AML-193 (cell line): ENCODE measurements at regions not wholly inside any gene's neighbourhood (a gene's known extent, or its start where the extent isn't known, plus 50 kb on each side); places are given as distances from the start of the nearest gene placed in this dataset.
"Not testable (repeated sequence)": the region's sequence is repeated elsewhere in the genome, so short reads cannot be mapped to it uniquely, and the experiment has no call there.

Experiments
- DNase-seq, 2 experiments: peaks; one replicate each; lab custom pipeline; 2025; lab: John Stamatoyannopoulos, UW

DNA sequence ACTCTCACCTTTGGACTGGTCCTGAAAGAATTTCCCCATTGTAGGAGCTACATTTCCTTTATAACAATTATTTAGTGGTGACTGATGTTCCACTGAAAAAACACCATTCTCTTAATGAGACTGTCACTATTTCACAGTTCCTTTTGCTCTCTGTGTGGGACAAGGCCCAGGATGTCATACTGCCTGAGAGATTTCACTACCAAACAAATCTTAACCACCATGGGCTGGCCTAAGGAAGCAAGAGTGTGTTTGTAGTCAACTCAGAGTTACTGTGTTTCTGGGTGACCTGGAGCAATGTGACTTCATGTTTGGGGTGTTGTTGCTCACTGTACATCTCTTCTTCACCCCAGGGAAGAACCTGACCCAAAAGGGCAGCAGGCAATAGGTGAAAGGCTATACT, 50.1 kb upstream of the ZNF608 start:
- no peak for DNase-seq

DNA sequence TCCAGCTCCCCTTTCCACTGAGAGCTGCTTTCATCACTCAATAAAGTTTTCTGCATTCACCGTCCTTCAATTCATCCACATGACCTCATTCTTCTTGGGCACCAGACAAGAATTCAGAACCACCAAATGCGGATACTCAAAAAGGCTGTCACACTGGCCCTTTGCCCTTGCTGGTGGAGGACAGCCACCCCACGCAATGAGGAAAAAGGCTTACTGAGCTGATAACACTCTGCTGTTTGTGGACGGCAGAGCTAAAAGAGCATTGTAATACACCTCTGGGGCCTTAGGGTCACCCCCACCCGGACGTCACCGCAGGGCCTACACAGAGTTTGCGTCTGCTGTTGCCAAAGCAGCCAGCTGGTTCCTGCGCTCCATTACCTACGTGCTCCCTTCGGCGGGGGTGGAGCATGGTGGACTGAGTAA, 51.2 kb upstream of the ZNF608 start:
- no peak for DNase-seq

DNA sequence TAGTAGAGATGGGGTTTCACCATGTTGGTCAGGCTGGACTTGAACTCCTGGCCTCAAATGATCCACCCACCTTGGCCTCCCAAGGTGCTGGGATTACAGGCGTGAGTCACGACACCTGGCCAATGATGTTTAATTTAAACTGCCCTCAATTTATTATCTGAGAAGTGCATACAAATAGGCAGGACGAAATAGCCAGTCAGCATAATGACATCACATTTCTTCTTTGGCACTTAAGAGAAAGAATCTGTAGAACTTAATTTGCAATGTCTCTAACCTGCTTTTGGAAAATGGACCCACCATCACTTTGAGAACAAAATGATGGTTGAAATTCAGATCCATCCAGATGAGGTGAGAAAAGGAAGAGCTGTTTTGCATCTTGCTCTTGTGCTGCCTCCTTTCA, 52.5 kb upstream of the ZNF608 start:
- no peak for DNase-seq

DNA sequence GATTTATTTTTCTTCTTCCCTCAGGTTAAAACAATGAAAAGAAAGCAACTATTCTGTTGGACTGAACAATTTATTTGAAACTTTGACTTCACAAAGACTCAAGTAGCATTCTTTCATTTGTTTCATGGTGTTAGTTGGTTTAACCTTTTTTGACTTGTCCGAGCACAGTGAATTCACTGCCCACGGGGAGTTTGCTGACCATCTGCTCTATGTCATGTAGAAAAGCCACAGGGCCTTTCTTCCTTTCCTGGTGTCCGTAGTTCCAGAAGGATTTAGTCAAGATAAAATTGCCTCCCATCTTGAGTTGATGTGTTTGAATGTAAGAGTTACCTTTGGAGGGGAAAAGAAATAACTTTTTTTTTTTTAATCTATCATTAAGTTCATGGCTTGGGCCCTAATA, 55.1 kb upstream of the ZNF608 start:
- no peak for DNase-seq

DNA sequence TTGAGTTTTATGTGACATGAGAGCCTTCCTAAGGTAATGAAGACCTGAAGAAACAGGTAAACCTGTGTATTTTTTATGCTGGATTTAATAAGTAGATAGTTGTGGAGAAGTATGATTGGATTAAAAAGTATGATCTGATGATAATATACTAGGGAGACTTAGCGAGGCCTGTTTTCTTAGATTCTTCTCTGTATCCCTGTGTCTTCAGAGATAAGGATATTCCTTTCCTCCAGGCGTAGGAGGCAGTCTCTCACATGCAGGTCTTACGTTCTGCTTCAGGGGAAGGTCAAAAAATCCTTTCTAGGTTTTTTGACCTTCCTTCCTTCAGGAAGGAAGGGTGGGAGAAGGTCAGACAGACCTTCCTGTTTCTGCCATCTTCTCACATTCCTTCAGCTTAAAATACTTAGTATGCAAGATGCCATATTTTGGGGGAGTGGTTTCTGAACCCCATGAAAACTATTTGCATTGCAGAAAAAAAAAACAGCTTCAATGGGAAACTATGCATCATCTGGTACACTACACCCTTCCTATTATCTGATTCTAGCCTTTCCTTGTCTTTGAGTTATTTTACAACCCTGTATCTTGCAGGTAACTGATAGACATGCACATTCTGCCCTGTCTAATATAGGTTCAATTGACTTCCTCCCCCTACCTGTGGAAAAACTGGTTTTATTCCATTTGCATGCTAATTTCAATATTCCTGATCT, 57.3 kb upstream of the ZNF608 start:
- no peak for DNase-seq

DNA sequence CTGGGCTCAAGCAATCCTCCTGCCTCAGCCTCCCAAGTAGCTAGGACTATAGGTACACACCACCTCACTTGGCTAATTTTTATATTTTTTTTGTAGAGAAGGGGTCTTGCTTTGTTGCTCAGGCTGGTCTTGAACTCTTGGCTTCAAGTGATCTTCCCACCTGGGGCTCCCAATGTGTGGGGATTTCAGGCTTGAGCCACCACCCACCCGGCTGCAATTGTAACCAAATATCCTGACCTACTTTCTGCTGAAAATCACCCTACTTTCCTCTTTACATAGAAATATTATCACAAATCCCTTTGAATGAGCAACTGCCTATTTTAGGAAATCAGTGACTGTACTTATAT, 59.6 kb upstream of the ZNF608 start:
- no peak for DNase-seq

DNA sequence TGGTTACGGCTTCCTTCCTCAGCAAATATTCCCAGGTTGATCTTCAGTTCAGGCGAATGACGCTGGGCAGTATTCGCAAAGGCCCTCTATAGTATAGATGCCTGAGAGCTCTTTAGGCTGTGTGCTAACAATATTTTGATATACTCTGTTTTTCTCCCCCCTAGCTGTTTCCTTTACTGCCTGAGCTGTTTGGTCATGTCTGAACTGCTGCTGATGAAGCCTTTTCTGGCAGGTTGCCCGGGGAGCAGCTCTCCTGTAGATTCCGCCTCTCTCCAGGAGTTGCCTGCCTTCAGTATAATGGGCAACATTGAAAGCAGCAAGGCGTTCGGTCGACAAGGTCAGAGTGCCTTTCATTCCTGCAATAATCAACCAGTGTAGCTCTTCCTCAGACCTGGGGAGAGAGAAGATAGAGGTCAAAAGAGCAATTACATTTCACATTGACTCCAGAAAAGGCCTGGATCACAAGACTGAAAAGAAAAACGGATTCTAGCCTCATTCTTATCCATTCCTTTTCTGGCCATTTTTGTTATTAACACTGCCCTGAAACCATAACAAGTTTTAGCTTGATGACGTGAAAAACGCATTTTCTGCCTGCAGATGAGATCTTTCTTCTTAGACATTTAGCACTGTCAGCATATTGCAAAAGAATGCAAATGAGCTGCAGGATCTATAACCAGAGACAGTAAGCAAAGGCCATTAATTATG, 60.1 kb upstream of the ZNF608 start:
- no peak for DNase-seq

DNA sequence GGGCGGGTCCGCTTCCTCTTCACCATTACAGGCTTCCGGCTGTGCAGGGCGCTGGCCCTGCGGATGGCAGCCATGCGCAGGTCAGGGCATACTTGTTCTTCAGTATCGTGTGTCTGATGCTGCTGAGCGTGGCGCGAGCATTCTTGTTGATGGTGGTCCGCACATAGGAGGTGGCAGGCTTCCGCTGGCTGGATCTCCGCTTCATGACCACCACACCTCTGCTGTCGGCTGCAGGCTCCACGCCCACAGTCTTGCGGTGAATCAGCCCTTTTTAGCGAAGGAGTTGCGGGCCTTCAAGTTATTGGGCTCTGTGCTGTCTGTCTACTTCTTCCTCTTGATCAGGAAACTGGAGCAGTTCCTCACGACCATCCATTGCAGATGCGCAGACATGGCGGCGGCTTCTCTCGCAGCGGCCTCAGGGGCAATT, 62.4 kb upstream of the ZNF608 start:
- DNase-seq = no peak

DNA sequence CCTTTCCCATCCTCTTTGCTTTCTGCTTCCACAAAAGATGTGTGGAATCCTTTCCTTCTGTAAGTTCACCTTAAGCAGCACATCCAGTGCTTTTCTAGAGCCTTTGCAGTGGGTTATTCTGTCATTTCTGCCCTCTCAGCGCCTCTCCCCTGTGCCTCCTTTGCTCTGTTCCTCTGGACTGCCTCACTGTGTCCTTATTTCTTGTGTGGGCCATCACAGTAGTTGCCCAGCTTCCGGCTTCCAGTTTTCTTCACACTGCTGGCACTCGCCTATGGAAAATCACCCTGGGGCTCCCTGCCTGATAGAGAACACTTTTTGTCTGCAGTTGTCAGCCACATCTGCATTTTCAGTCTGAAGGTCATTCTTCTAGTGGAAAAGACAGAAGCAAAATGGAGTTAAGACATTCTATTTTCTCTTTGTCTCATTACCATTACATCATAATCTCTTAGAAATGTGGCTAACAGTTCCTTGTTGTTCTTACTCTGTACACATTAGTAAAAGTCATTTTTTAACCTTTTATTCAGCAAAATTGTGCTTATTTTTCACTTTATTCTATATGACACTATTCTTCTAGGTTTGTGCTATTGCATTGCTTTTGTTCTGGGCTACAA, 64.1 kb upstream of the ZNF608 start:
- DNase-seq = no peak

DNA sequence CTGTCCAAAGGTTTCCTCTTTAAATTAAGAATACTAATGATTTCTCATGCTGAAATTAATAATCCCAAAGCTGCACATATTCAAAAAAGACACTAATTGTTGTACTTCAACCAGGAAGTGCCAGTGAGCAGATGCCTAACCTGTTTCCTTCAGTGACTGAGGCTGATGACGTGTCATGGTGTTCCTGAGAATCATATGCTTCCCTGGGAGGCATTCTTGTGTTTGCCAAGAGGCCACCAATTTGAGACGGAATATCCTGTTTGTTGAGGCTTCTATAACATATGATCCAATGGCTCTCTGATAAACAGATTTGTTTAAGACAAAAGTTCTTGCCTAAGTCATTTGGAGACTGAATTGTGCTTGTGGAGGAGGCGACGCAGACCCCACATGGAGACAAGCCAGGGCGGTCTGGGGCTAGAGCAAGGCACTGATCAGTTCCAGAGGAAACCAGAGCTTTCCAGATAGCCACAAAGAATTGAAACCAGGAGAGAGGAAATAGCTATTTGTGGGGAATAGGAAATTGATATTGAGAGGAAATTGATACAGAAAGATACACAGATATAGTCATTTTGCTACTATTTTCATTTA, 66.4 kb upstream of the ZNF608 start:
- DNase-seq = no peak

DNA sequence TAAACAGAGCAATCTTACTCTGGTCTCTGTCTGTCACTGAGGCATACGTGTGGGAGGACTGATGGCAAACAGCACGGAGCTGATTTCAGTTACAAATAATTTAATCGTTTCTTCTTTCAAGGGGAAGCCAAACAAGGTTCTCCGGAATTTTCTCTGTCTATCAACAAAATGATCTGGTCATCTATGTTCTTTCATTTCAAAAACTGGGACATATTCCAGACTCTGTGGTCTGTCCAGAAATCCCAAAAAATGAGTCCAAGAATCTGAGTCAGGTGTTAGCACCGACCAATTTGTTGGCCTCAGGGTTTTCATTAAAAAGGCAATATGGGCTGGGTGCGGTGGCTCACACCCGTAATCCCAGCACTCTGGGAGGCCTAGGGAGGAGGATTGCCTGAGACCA, 69.9 kb upstream of the ZNF608 start:
- DNase-seq = no peak

DNA sequence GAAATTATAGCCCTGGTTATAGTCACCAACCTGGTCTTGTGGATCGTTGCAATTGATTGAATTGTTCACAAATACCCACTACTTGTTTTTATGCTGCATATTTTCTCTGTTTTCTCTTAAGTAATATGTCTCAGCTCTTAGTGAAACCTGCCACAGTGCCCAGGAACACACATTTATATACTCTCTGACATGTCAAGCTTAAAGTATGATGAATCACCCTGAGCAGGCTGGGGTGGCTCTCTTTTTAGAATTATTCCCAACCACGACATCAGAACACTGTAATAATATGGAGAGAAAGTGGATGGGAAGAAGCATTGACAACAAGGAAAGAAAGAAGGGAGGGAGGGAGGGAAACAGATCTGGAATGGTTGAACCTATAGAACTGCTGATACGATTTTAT, 72.8 kb upstream of the ZNF608 start:
- DNase-seq = no peak

DNA sequence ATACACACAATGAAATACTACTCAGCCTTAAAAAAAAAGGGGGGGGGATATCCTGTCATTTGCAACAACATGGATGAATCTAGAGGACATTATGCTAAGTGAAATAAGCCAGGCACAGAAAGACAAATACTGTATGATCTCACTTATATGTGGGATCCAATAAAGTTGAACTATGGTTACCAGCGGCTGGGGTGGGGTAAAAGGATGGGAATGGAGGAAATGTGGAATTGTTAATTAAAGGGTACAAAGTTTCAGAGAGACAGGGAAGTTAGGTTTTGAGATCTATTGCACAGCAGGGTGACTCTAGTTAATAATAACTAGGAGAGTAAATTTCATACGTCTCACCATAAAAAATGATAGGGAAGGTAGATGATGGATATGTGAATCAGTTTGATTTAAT, 76.2 kb upstream of the ZNF608 start:
- DNase-seq = no peak

DNA sequence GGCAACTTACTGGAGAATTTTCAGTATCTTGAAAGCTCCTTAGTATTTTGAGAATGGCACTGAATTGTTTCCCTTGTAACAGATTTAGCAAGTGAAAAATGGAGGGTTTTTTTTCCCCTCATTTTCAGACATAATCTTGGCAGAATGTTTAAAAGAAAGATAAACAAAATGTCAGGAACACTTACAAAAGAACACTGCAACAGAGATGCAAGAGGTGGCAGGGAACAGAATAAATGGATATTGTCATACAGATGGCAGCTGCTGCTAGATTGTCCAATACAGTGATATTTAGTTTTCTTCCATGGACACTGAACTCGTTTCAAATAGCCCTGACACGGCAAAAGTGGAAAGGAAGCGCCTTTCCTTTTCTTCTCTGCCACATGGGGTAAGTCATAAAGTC, 76.9 kb upstream of the ZNF608 start:
- no peak for DNase-seq

DNA sequence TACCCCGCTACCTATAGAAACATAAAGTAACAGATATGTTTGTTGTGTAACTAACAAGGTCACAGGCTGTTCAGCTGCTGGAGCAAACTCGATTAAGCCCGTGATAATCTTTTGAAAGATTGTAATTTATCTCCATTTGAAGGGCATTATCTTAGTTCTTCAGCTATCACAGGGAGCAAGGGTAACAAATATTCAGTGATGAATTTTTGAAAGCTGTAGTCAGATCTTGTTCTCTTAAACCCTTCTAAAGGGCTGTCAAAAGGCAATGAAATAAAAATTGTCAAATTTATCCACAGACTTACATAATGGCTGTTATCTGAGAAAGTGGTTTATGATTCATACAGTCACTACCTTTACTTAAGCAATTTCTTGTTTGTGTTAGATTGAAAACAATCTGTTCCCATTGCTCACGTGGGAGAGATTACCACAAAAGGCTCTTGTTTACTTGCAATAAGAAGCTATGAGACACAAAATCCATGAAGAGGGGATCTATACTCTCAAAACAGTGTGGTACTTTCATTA, 78.3 kb upstream of the ZNF608 start:
- DNase-seq = no peak

DNA sequence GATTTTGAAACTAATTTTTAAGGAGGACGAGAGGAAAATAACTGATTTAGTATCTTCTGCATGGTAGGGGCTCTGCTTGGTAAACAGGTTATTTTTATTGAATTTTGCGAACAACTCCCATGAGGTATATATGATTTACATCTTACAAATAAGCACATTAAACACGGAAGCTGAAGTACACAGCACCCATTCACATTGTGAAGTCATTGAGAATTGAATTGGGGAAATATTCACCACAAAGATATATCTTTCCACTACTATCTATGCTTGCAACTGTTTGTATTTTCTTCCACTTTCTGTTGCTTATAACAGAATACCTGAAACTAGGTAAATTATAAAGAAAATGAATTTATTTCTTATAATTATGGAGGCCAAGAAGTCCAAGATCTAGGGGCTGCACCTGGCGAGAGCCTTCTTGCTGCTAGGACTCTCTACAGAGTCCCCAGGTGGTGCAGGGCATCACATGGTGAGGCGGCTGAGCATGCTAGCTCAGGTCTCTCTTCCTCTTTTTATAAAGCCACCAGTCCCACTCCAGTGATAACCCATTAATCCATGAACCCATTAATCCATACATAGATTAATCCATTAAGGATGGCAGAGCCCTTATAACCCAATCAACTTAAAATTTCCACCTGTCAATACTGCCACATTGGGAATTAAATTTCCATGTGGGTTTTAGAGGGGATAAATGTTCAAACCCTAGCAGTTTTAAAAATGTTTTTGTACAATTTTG, 79.0 kb upstream of the ZNF608 start:
- no peak for DNase-seq

DNA sequence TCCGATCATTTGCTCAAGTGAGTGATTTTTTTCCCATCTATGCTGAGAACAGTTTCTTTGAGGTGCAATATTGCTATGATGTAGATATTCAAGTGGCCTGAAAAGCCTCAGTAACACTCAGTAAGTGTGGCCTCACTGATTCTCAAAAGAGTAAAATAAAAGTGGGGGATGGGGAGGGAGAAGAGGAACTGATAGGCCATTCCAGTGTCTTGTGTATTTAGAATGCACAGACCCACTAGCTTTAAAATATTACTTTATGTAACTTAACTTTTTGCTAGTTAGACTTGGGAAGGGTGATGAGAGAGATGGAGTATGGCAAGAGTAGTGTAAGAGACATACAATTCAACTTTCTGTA, 79.5 kb upstream of the ZNF608 start:
- no peak for DNase-seq

DNA sequence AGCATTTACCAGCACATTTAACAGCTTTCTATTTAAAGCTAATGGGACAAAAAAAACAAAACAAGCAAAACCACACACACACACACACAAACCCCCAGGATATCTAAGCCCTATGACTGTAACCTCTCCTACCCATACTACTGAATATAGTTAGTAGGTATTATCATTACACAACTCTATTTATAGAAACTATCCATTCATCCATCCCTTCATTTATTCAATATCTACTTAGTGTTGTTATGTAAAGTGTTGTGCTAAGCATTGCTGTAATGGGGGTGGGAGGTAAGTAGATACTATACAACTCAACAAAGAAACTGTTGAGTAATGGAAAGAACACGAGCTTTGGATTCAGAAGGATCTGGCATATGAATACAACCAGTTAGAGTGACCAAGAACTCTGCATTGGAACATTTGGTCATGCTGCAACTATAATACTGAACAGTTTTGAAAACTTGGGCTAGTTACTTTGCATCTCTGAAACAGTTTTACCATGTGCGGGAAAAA, 82.3 kb upstream of the ZNF608 start:
- DNase-seq = no peak

DNA sequence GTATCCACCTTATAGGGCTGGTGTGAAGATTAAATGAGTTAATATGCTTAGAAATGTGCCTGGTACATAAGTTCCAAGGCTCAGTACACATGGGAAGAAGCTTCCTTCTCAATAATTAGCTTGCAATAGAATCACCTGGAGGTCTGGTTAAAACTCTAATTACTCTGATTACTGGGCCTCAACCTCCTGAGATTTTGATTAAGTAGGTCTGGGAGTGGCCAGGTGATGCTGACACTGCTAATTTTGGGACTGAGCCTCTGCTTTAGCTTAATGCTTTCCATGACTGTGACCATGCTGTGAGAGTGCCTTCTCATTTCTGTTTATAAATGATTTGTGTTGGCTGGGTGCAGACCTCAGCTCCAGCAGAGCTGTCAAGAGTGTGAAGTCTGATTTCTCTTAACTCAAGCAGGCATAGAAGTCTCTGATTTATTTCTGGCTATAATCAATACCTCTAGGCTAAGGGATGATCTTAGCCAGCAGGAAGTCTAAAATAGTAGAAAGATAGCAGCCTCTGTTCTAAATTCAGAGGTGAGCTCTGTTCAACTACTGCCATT, 85.3 kb upstream of the ZNF608 start:
- no peak for DNase-seq

DNA sequence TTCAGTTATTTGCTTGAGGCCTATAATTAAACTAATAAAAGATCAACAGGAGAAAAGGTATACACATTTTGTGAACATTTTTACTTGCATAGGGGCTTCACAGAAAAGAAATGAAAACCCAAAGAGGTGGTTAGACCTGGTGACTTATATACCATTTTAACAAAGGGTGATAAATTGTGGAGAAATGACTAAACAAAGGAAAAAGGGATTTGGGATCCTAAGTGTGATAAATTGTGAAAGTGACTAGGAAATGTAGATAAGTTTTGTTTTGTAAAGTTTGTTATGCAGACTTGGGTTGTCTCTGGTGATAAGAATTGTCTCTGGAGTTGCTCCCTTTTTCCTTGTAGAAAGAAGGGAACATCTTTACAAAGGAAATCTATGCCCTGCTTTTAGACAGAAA, 86.1 kb upstream of the ZNF608 start:
- no peak for DNase-seq

DNA sequence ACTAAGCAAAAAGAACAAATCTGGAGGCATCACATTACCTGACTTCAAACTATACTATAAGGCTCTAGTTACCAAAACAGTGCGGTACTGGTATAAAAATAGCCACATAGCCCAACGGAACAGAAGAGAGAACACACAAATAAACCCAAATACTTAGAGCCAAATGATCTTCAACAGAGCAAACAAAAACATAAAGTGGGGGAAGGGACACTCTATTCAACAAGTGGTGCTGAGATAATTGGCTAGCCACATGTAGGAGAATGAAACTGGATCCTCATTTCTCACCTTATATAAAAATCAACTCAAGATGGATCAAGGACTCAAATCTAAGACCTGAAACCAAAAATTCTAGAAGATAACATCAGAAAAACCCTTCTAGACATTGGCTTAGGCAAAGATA, 89.9 kb upstream of the ZNF608 start:
- not testable (repeated sequence) for DNase-seq
